Testis (tissue), 2 donors: ENCODE measurements at regions not wholly inside any gene's neighbourhood (a gene's known extent, or its start where the extent isn't known, plus 50 kb on each side); places are given as distances from the start of the nearest gene placed in this dataset.

Experiments
- POLR2A ChIP-seq: fragments of 450-650 bp; IDR thresholded peaks from one replicate; pipeline ENCODE4 v1.6.1; 2017; ENCODE audit warnings: antibody characterized with exemption, mild to moderate bottlenecking, moderate library complexity
- TF ChIP-seq, protein P1 (sequence below), 3 experiments: fragments of 450-650 bp in 2 of 3; fragments of 200-600 bp in 1 of 3; sonication (generic) in 1 of 3; IDR thresholded peaks; one replicate each; pipeline ENCODE4 v1.5.1; 2016 to 2019; ENCODE audit warnings: antibody characterized with exemption in 3 of 3, mild to moderate bottlenecking in 2 of 3, moderate library complexity in 1 of 3

DNA sequence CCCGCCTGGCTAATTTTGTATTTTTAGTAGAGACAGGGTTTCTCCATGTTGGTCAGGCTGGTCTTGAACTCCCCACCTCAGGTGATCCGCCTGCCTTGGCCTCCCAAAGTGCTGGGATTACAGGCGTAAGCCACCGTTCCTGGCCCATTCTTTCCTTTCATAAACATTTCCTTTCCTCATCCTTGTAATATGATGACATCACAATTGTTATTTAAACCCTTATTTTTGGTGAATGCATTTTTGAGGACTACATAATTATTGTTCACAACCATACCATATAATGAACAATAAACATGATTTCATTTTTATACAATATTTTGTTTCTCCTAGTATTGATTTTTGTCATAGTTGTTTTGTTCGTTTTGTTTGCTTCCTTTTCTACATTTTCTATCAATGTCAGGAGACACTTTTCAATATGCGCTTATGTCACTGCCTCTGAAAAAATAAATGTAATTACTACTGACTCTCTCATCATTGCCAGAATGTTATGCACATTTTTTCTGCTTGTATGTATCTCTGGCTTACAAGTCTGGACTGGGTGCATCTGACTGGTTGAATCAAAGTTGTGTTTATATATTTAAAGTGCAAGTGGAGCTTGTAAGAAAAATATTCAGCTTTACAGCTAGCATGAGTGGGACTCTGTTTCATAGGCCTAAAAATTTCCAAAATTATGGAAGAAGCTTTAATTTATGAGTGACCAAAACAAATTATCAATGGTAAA lies 2286.3 kb upstream of the RAG2 start:
- TF ChIP-seq POLR2A: no peak
- TF ChIP-seq, protein P1, sequence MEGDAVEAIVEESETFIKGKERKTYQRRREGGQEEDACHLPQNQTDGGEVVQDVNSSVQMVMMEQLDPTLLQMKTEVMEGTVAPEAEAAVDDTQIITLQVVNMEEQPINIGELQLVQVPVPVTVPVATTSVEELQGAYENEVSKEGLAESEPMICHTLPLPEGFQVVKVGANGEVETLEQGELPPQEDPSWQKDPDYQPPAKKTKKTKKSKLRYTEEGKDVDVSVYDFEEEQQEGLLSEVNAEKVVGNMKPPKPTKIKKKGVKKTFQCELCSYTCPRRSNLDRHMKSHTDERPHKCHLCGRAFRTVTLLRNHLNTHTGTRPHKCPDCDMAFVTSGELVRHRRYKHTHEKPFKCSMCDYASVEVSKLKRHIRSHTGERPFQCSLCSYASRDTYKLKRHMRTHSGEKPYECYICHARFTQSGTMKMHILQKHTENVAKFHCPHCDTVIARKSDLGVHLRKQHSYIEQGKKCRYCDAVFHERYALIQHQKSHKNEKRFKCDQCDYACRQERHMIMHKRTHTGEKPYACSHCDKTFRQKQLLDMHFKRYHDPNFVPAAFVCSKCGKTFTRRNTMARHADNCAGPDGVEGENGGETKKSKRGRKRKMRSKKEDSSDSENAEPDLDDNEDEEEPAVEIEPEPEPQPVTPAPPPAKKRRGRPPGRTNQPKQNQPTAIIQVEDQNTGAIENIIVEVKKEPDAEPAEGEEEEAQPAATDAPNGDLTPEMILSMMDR (IDR thresholded peaks at IDR 0.05): no peak
